Stomach (tissue), 8 donors: ENCODE measurements at regions not wholly inside any gene's neighbourhood (a gene's known extent, or its start where the extent isn't known, plus 50 kb on each side); places are given as distances from the start of the nearest gene placed in this dataset.

Experiments used
- DNase-seq, 2 donors: peaks; one replicate each; pipeline versions ENCODE4 v3.0.0 to v3.0.0-alpha.2; 2013 to 2019
- H3K27ac ChIP-seq, 5 donors: fragments of 200-600 bp in 4 of 5; sonication (generic) in 4 of 5; one replicate each; pipeline ENCODE4 v1.5.1; 2013 to 2019; ENCODE audit warnings: mild to moderate bottlenecking in 1 of 5, moderate library complexity in 1 of 5
- H3K27me3 ChIP-seq, 3 donors: fragments of 200-600 bp; sonication (generic); one replicate each; pipeline ENCODE4 v1.5.1; 2017 to 2019; ENCODE audit warnings: mixed run types in 1 of 3
- H3K36me3 ChIP-seq, 4 donors: fragments of 200-600 bp; sonication (generic); 1 replicate in 3 of 4; 2 replicates in 1 of 4; pipeline ENCODE4 v1.5.1; 2016 to 2019
- H3K4me1 ChIP-seq, 4 donors: fragments of 200-600 bp; sonication (generic); one replicate each; pipeline ENCODE4 v1.5.1; 2016 to 2019
- H3K4me3 ChIP-seq, 4 donors: fragments of 200-600 bp; sonication (generic) in 3 of 4; one replicate each; pipeline ENCODE4 v1.5.1; 2016 to 2019; ENCODE audit warnings: mild to moderate bottlenecking in 1 of 4
- H3K9me3 ChIP-seq, 4 donors: fragments of 200-600 bp; sonication (generic); one replicate each; pipeline ENCODE4 v1.5.1; 2016 to 2019
- CTCF ChIP-seq, 7 experiments: fragments of 450-650 bp in 4 of 7; fragments of 200-600 bp in 3 of 7; sonication (generic) in 3 of 7; IDR thresholded peaks; one replicate each; pipeline ENCODE4 v1.5.1; 2016 to 2019; ENCODE audit warnings: antibody characterized with exemption in 7 of 7, control low read depth in 2 of 7, mild to moderate bottlenecking in 1 of 7
- EP300 ChIP-seq: sonication (generic); formaldehyde crosslinking; IDR thresholded peaks from one replicate; pipeline ENCODE4 v1.6.1; 2017; ENCODE audit warnings: antibody characterized with exemption
- POLR2A ChIP-seq, 4 donors: fragments of 450-650 bp; IDR thresholded peaks; one replicate each; pipeline ENCODE4 v1.6.1; 2016; ENCODE audit warnings: antibody characterized with exemption in 4 of 4, control low read depth in 2 of 4, mild to moderate bottlenecking in 1 of 4, moderate library complexity in 1 of 4
- POLR2AphosphoS5 ChIP-seq, 3 donors: sonication (generic); formaldehyde crosslinking; IDR thresholded peaks; one replicate each; pipeline ENCODE4 v1.6.1; 2016; ENCODE audit warnings: antibody characterized with exemption in 3 of 3
- WGBS, 5 donors: extraction: QIAGEN DNeasy Blood & Tissue Kit in 3 of 5; methylation state at CpG; one replicate each; pipeline versions ENCODE4 v1.1.5 to v1.1.7; 2013 to 2018; 5-methylcytosine and 5-hydroxymethylcytosine counted together
- intact Hi-C: fragments of 100-400 bp; cut with DNase I; formaldehyde crosslinking; loops from one replicate; pipeline ENCODE4 v1.15.1; 2023; ENCODE audit warnings: low total_unique reads
- donor health status: healthy with polysubstance abuse.
- donor health status: Bipolar disorder and iron deficiency.
- donor health status: healthy.

- H3K4me1 ChIP-seq = no peaks in the 10 kb centered on the region
- TF ChIP-seq EP300 = no peak
- TF ChIP-seq POLR2A (IDR thresholded peaks at IDR 0.05) = no peak
- no peak for TF ChIP-seq CTCF (IDR thresholded peaks at IDR 0.05)
- TF ChIP-seq POLR2AphosphoS5 (IDR thresholded peaks at IDR 0.05) = no peak
- intact Hi-C loops = no loop called here
- H3K9me3 ChIP-seq = peaks cover 5 to 24% (median 19%) of the 10 kb centered on the region in 4 donors
- no peak for DNase-seq
- H3K4me3 ChIP-seq = no peak overlapping the region
- H3K27me3 ChIP-seq = no peaks in the 10 kb centered on the region
- no peak overlapping the region for H3K27ac ChIP-seq
- H3K36me3 ChIP-seq = no peaks in the 10 kb centered on the region
Observed at GRCh38 chr1:209462433-209462832, 121.1 kb upstream of the CAMK1G start.

- DNase-seq = no peak
- H3K27me3 ChIP-seq = no peaks in the 10 kb centered on the region
- no peaks in the 10 kb centered on the region for H3K4me1 ChIP-seq
- H3K4me3 ChIP-seq = no peak overlapping the region
- peaks cover 5 to 24% (median 19%) of the 10 kb centered on the region in 4 donors for H3K9me3 ChIP-seq
- 78 to 98% (median 88%) methylated on average over 1 of the region's 1 CpG for WGBS, 5 donors
- intact Hi-C loops = no loop called here
- no peak overlapping the region for H3K27ac ChIP-seq
- no peaks in the 10 kb centered on the region for H3K36me3 ChIP-seq
- no peak for TF ChIP-seq POLR2AphosphoS5 (IDR thresholded peaks at IDR 0.05)
- TF ChIP-seq EP300 = no peak
- no peak for TF ChIP-seq CTCF (IDR thresholded peaks at IDR 0.05)
- no peak for TF ChIP-seq POLR2A (IDR thresholded peaks at IDR 0.05)
Observed at GRCh38 chr1:209463441-209463840, 120.1 kb upstream of the CAMK1G start.

DNA sequence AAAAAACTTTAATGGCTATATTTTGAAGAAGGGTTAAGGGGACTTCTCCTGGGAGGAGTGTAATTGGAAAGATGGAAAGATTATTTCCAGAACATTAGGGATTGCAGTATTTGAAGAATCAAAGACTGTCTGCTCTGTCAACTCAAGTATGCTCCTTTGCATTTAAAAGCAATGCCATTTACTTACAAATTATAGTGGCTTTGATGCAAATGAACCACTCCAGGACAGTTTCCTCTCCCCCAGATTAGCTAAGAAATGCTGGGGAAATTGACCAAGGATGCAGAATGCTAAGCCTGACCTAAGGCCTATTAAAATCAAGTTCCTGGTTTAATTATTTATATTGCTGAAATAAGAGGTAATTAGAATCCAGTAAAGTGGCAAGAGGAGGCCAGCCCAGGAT lies 110.5 kb upstream of the CAMK1G start:
- no peaks in the 10 kb centered on the region for H3K4me1 ChIP-seq
- no peak overlapping the region for H3K27ac ChIP-seq
- H3K36me3 ChIP-seq = no peaks in the 10 kb centered on the region
- no peak overlapping the region for H3K4me3 ChIP-seq
- H3K27me3 ChIP-seq = no peaks in the 10 kb centered on the region
- H3K9me3 ChIP-seq = peaks cover 0 to 14% (median 9%) of the 10 kb centered on the region in 4 donors
- intact Hi-C loops = no loop called here
- no peak for DNase-seq
- TF ChIP-seq EP300 = no peak
- TF ChIP-seq POLR2AphosphoS5 (IDR thresholded peaks at IDR 0.05) = no peak
- TF ChIP-seq CTCF (IDR thresholded peaks at IDR 0.05) = no peak
- no peak for TF ChIP-seq POLR2A (IDR thresholded peaks at IDR 0.05)

DNA sequence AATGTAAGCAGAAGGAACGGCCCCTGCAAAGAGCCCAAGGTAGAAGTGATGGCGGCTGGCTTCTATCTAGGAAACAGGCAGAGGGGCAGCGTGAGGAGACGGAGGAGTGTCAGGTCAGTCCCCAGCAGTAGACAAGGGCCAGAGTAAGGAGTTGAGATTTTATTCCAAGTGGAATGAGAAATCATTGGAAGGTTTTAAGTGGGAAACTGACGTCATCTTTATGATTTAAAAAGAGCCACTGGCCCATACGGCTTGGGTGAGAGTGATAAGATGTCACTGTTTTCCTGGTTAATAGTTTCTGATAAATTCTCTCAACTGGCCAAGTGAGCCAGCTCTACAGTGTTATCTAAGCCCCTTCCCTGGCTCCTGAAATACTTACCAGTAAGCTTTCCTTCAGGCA lies 103.2 kb upstream of the CAMK1G start:
- TF ChIP-seq POLR2AphosphoS5 (IDR thresholded peaks at IDR 0.05) (no peak), POLR2A (IDR thresholded peaks at IDR 0.05) (no peak), CTCF (IDR thresholded peaks at IDR 0.05) (no peak), EP300 (no peak)
- WGBS, 5 donors = 76 to 87% (median 78%) methylated on average over 6 of the region's 6 CpGs
- no peaks in the 10 kb centered on the region for H3K36me3 ChIP-seq
- no peaks in the 10 kb centered on the region for H3K9me3 ChIP-seq
- intact Hi-C loops = no loop called here
- no peaks in the 10 kb centered on the region for H3K4me1 ChIP-seq
- no peak overlapping the region for H3K4me3 ChIP-seq
- no peaks in the 10 kb centered on the region for H3K27me3 ChIP-seq
- no peak for DNase-seq
- H3K27ac ChIP-seq = no peak overlapping the region
